Islet precursor cell (in vitro differentiated cells): ENCODE measurements at regions not wholly inside any gene's neighbourhood (a gene's known extent, or its start where the extent isn't known, plus 50 kb on each side); places are given as distances from the start of the nearest gene placed in this dataset.
A peak's percentile ranks its signal among the peaks of the same experiment; 100 is the strongest.
"Not testable (repeated sequence)": the region's sequence is repeated elsewhere in the genome, so short reads cannot be mapped to it uniquely, and the experiment has no call there.

Experiments used
- DNase-seq: peaks from one replicate; pipeline ENCODE4 v3.0.0-alpha.2; 2018

- no peak for DNase-seq
Measured at GRCh38 chr12:67088401-67089118, 180.6 kb upstream of the CAND1 start.

GRCh38 chr12:67091204-67091603 lies 178.0 kb upstream of the CAND1 start:
- DNase-seq: no peak

- no peak for DNase-seq
Measured at GRCh38 chr12:67091678-67092077, 177.5 kb upstream of the CAND1 start.

GRCh38 chr12:67092934-67093333 lies 176.2 kb upstream of the CAND1 start:
- not testable (repeated sequence) for DNase-seq

DNA sequence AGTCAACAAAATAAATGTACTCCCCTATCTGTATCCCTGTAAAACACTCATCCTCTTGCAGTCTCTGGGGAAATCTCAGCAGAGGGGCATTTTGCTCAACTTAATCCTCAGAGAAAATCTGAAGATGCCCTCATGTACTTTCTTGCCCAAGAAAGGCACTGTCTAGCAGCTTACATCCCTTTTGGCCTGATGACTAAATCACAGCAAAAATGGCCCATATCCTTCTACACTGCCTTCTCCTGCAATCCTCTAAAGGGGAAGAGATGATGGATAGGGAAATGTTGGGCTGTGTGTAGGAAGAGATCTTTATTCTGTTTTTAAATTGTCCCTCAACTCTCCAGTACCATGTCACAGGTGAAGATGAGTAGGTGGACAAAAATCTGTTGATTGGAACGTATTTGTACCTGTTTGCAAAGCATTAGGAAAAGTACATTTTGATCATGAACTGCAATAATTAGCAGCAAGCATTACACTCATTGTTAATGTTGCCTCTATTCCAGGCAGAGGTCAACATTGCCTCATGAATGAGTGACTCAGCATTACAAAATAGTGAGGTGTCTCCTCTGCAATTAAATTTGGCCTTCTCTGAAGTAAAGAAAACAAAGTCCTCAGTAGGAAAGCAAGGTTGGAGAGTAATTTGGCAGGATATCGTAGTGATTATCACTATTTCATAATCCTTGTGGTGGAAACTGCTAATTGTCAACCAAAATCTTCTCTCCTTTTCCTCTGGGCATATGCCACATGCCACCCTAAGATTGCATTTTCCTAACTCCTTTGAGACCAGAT lies 172.4 kb upstream of the CAND1 start:
- DNase-seq: no peak

DNA sequence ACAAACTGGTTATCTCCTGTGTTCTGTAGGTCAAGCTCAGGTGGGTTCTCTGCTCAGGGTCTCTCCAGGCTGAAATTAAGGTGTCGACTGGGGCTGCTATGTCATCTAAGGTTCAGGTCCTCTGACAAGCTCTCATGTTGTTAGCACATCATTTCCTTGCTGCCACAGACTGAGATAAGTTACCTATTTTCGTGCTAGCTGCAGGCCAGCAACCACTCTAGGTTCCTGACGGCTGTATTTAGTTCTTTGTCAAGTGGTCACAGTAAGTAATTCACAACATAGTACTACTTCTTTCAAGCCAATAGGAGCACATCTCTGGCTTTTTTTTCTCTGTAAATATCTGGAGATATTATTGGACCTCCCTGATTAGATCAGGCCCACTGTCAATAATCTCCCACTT lies 169.3 kb upstream of the CAND1 start:
- DNase-seq: no peak

DNA sequence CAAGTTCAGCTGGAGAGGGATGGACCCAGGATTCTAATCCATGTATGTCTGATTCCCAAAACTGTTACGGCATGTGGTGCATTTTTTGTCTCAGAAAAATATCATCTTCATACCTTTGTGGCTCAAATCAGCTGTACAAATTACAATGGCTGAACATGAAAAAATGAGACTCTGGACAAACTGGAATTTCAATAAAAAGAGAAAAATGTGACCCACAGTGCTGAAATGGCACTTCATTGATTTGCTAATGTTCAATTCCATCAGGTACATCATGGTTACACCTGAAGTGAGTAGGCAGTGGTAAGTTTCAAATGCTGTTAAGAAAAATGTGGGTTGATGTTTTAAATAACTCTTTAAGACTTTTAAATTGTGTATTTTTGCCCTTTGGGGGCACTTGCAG lies 165.6 kb upstream of the CAND1 start:
- DNase-seq: no peak

- no peak for DNase-seq
Measured at GRCh38 chr12:67107235-67107634, 161.9 kb upstream of the CAND1 start.

- no peak for DNase-seq
Measured at GRCh38 chr12:67107751-67108269, 161.3 kb upstream of the CAND1 start.

DNA sequence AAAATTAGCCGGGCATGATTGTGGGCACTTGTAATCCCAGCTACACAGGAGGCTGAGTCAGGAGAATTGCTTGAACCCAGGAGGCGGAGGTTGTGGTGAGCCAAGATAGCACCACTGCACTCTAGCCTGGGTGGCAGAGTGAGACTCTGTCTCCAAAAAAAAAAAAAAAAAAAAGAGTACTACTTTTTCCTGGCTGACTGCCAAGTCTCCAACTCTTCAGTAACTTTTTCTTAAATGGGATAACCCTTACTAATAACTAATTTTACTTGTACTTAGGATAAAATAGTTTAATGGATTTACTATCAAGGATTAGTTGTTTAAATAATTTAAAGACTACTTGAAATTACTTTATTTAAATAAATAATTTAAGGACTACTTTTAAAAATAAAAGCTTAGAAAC lies 158.8 kb upstream of the CAND1 start:
- DNase-seq: not testable (repeated sequence)

DNA sequence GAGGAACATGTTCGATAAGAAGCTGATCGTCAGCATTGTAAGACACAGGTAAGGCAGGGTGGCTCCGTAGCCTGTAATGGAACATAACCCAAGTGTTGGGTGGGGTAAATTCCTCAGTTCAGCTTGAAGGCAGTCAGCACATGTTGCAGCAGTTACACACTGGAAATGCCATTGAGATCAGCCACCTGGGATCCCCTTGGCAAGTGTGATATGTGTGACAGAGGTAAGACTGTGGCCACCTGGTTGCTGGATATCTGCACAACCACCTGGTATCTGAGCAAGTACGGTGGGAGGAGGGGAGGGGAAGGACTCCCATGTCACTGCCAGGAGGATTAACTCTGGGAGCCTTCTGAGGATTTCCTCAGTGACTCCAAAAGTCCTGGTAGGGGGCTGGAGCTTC lies 158.0 kb upstream of the CAND1 start:
- DNase-seq: no peak

DNA sequence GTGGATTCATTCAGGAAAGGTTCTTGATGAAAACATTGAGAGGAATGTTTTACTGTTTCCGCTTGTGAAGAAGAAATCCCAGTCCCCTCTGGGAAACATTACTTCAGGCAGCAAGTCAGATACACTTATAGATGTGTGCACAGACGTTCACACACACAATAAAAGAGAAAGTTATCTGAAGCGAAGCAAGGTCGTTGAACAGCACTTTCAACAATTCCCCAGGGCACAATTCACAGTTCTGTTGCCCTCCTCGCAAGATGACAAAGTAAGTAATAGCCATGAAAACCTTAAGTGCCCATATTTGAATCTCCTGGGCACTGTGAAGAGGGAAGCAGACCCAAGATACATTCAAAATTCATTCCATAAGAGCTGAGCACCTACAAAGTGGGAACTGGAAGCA lies 156.6 kb upstream of the CAND1 start:
- DNase-seq: no peak

GRCh38 chr12:67116134-67116533 lies 153.0 kb upstream of the CAND1 start:
- DNase-seq: no peak

DNA sequence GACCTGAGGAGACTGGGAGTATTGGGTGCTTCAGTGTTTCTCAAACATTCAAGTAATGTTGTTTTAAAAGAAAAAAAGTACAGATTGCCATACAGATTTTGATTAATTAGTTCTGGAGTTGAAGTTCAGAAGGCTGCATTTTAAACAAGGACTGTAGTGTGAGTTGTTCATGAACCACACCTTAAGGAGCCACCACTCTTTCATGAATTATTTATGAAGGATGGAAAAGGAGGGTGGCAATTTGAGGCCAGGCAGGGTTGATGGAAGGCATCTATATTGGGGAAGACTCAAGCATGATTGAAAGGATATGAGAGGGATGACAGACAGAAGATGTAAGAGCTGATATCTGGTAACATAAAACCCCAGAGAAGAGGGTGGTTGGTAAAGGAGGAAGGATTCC lies 146.6 kb upstream of the CAND1 start:
- no peak for DNase-seq

DNA sequence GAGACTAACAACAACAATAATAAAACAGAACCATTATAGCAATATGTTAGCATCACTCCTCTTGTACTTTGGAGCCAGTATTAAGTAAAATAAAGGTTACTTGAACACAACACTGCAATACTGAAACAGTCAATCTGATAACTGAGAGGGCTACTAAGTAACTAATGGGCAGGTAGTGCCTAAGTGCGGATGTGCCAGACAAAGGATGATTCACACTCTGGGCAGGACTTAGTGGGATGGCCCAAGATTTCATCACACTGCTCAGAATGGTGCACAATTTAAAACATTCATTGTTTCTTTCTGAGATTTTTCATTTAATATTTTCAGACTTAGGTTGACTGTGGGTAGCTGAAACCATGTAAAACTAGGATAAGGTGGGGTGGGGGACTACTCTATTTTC lies 131.9 kb upstream of the CAND1 start:
- DNase-seq: peak; percentile 68

DNA sequence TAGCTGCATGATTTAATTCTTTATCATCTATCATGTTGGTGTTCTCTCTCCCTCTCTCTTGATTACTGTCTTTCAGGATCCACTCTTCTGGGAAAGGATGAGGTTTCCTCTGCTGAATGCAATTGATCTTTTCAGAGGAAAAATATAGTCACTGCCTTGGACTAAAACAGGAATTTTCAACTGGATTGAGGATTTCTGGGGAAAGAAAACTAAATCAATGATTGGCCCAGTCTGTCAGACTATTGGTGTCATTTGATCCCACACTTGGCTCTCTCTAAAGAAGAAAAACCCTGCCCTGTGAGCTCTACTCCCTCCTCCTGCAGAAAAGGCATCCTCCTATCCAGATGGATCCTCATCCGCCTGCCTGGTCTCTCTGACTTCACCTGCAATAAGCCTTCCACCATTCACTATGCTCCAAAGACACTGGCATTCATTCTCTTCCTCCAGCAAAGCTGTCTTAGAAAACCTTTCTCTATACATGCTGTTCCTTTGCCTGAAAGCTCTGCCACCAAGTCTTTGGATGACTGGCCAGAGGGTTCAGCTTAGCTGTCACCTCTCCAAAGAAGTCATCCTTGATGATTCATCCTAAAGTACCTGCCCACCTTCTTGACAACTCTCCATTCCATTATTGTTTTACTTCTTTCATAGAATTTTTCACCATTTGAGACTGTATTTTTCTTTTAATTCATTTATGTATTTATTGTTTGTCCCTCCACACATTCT lies 127.7 kb upstream of the CAND1 start:
- DNase-seq: no peak

GRCh38 chr12:67145692-67146091 lies 123.5 kb upstream of the CAND1 start:
- DNase-seq: no peak

GRCh38 chr12:67147030-67147429 lies 122.1 kb upstream of the CAND1 start:
- DNase-seq: no peak

GRCh38 chr12:67147447-67147846 lies 121.7 kb upstream of the CAND1 start:
- DNase-seq: no peak

- no peak for DNase-seq
Measured at GRCh38 chr12:67148265-67148664, 120.9 kb upstream of the CAND1 start.

GRCh38 chr12:67151886-67152285 lies 117.3 kb upstream of the CAND1 start:
- no peak for DNase-seq

DNA sequence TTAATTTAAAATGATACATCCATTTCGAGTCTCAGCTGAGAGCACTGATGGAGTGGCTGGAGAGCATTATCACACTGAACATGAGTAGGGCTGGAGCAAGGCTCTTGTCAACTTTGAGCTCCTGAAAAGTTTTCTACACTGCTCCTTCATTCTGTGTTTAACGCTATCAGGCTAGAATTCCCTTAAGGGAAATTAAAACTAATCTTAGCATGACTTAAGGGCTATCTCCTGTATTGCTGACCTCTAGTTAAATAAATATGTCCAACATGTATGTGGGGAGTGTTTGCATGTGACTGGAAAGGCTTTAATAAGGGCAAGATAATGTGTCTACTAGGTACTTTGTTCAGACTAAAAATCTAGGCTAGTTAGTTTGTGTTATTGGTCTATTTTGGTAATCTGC lies 116.7 kb upstream of the CAND1 start:
- no peak for DNase-seq

DNA sequence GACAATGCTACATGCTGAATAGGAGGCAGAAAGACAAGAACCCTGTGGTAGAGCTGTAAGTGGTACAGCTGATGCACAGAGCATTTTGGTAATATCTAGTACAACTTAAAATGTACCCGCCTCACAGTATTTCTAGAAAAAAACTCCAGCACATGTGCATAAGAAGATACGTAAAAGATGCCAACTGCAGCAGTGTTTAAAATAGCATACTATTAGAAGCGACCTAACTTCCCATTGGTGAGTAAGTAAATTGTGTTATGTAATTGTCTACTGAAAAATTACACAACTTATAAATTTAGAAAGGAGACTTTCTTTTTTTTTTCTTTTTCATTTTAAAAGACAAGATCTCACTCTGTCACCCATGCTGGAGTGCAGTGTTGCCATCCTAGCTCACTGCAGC lies 114.3 kb upstream of the CAND1 start:
- DNase-seq: no peak

- peak; percentile 78 for DNase-seq
Measured at GRCh38 chr12:67155863-67156262, 113.3 kb upstream of the CAND1 start.
